GM12873 (cell line): ENCODE measurements at regions not wholly inside any gene's neighbourhood (a gene's known extent, or its start where the extent isn't known, plus 50 kb on each side); places are given as distances from the start of the nearest gene placed in this dataset.
A peak's percentile ranks its signal among the peaks of the same experiment; 100 is the strongest.

Experiments used
- CTCF ChIP-seq: IDR thresholded peaks from 2 replicates; pipeline ENCODE4 v1.5.1; 2012; ENCODE audit warnings: low read depth, mild to moderate bottlenecking, moderate library complexity, low read length, control low read depth; ENCODE audit not compliant: insufficient read depth; ENCODE audit errors: missing control alignments

- no peak for TF ChIP-seq CTCF
These were observed 119.6 kb upstream of the CTTNBP2 start for GRCh38 chr7:117992635-117993376.

GRCh38 chr7:117993377-117994003 lies 120.2 kb upstream of the CTTNBP2 start:
- peak; percentile 71 for TF ChIP-seq CTCF

- no peak for TF ChIP-seq CTCF
These were observed 122.8 kb upstream of the CTTNBP2 start for GRCh38 chr7:117995850-117996650.

GRCh38 chr7:117997862-117998825 lies 124.9 kb upstream of the CTTNBP2 start:
- TF ChIP-seq CTCF, result no peak

GRCh38 chr7:118000480-118001202 lies 127.4 kb upstream of the CTTNBP2 start:
- TF ChIP-seq CTCF, result no peak

GRCh38 chr7:118003476-118003875 lies 130.2 kb upstream of the CTTNBP2 start:
- no peak for TF ChIP-seq CTCF
